DND-41 (cell line): ENCODE measurements at regions not wholly inside any gene's neighbourhood (a gene's known extent, or its start where the extent isn't known, plus 50 kb on each side); places are given as distances from the start of the nearest gene placed in this dataset.

Experiments used
- CTCF ChIP-seq: IDR thresholded peaks from 2 replicates; pipeline ENCODE4 v1.5.1; 2012; ENCODE audit warnings: borderline replicate concordance, low read length, moderate library complexity, mild to moderate bottlenecking; ENCODE audit not compliant: poor library complexity, severe bottlenecking; ENCODE audit errors: extremely low read depth
- EZH2 ChIP-seq: IDR thresholded peaks from 3 replicates; pipeline ENCODE4 v1.6.1; 2012; ENCODE audit warnings: borderline replicate concordance, low read depth, mild to moderate bottlenecking, moderate library complexity, low read length, inconsistent platforms; ENCODE audit not compliant: severe bottlenecking

GRCh38 chr11:120039039-120039438 lies 98.9 kb downstream of the TRIM29 start:
- TF ChIP-seq CTCF (no peak), EZH2 (no peak)
